ENCODE measurements at regions not wholly inside any gene's neighbourhood (a gene's known extent, or its start where the extent isn't known, plus 50 kb on each side); places are given as distances from the start of the nearest gene placed in this dataset.

GRCh38 chr2:41618754-41619153 lies 429.1 kb upstream of the PKDCC start:
- H3K4me3 ChIP-seq (ENCODE audit: control insufficient read depth, low read depth, low read length), result no peak overlapping the region
- DNase-seq (ENCODE audit: low read depth), result no peak
- no peak for TF ChIP-seq CTCF (conservative IDR thresholded peaks at IDR 0.05; ENCODE audit: control insufficient read depth, insufficient read depth, low read depth, low read length)

- no peak for DNase-seq (ENCODE audit: low read depth)
- no peak for TF ChIP-seq CTCF (conservative IDR thresholded peaks at IDR 0.05; ENCODE audit: control insufficient read depth, insufficient read depth, low read depth, low read length)
Observed at GRCh38 chr2:41621095-41621494, 426.7 kb upstream of the PKDCC start.

DNA sequence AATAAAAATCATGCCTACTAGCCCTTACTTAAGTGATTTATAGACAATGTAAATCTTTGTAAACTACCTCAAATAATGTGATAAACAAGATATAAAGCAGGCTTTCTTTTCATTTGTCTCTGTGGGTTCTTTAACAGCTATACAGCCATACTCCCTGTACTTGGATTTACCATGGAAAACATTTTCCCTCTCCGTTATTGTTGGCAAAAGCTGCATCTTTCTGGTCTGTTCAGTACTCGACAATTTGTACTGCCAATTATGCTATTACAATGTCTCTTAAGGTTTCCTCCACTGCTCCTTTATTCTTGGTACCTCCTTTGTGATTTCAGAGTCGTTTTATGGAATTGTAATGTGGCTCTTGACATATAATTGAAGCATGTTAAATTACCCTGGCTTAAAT lies 426.3 kb upstream of the PKDCC start:
- H3K4me3 ChIP-seq (ENCODE audit: control insufficient read depth, low read depth, low read length), result no peak overlapping the region
- TF ChIP-seq CTCF (conservative IDR thresholded peaks at IDR 0.05; ENCODE audit: control insufficient read depth, insufficient read depth, low read depth, low read length), result no peak
- no peak for DNase-seq (ENCODE audit: low read depth)

More at GRCh38 chr2:41621095-41621494, 426.7 kb upstream of the PKDCC start:
- no peak overlapping the region for H3K4me3 ChIP-seq (ENCODE audit: control insufficient read depth, low read depth, low read length)

- no peak overlapping the region for H3K4me3 ChIP-seq (ENCODE audit: control insufficient read depth, low read depth, low read length)
- TF ChIP-seq CTCF (conservative IDR thresholded peaks at IDR 0.05; ENCODE audit: control insufficient read depth, insufficient read depth, low read depth, low read length), result no peak
Observed at GRCh38 chr2:41622301-41622700, 425.5 kb upstream of the PKDCC start.

DNA sequence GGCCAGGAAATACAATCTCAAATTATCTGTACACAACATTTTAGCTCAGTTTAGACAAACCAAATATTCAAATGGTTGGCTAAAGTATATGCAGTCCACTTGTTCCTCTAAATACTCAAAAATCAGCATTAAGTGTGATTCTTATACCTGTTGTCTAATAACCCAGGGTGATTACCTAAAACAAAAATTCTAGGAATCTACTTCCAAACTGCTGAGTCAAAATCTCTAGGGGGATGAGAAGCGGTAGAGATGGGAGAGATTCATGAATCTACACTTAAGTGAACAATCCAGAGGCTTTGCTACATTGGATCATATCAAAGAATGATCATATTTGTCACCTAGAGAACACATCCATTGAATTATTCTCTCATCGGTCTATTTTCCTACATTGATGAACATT lies 420.9 kb upstream of the PKDCC start:
- no peak for TF ChIP-seq CTCF (conservative IDR thresholded peaks at IDR 0.05; ENCODE audit: control insufficient read depth, insufficient read depth, low read depth, low read length)
- no peak overlapping the region for H3K4me3 ChIP-seq (ENCODE audit: control insufficient read depth, low read depth, low read length)
- no peak for DNase-seq (ENCODE audit: low read depth)

More at GRCh38 chr2:41622301-41622700, 425.5 kb upstream of the PKDCC start:
- no peak for DNase-seq (ENCODE audit: low read depth)

DNA sequence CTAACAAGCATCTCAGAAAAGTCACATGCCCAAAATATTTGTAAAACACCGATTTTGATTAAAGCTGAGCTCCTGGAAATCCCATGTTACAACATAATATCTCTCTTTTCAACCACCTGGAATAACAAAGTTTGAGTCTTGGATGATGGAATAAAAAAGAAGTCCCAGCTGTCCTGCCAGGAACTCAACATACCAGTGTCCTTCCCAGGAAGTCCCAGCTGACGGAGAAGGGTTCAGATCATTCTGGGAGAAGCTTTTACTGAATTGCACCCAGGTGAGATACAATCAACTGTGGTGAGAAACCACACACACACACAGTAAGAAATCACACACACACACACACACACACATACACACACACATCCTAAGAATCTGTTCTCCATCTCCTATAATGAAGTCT lies 413.1 kb upstream of the PKDCC start:
- no peak overlapping the region for H3K4me3 ChIP-seq (ENCODE audit: control insufficient read depth, low read depth, low read length)
- no peak for DNase-seq (ENCODE audit: low read depth)
- no peak for TF ChIP-seq CTCF (conservative IDR thresholded peaks at IDR 0.05; ENCODE audit: control insufficient read depth, insufficient read depth, low read depth, low read length)

- H3K4me3 ChIP-seq (ENCODE audit: control insufficient read depth, low read depth, low read length), result no peak overlapping the region
- no peak for TF ChIP-seq CTCF (conservative IDR thresholded peaks at IDR 0.05; ENCODE audit: control insufficient read depth, insufficient read depth, low read depth, low read length)
- DNase-seq (ENCODE audit: low read depth), result no peak
Observed at GRCh38 chr2:41644936-41645335, 402.9 kb upstream of the PKDCC start.

Measured in fibroblast of mammary gland (primary cell).